Nephron (organoid): ENCODE measurements at regions not wholly inside any gene's neighbourhood (a gene's known extent, or its start where the extent isn't known, plus 50 kb on each side); places are given as distances from the start of the nearest gene placed in this dataset.

Experiments used
- H3K27ac Mint-ChIP-seq, 3 experiments: 2 replicates each; pipeline ENCODE4 v1.8.0; 2020; ENCODE audit warnings: mixed read lengths in 3 of 3, mild to moderate bottlenecking in 2 of 3, moderate library complexity in 1 of 3
- H3K27me3 Mint-ChIP-seq: 2 replicates; pipeline ENCODE4 v1.8.0; 2021; ENCODE audit warnings: low read depth, mild to moderate bottlenecking, moderate library complexity, mixed read lengths
- H3K36me3 Mint-ChIP-seq: 2 replicates; pipeline ENCODE4 v1.8.0; 2020; ENCODE audit warnings: low read depth, mixed read lengths
- H3K4me1 Mint-ChIP-seq: 2 replicates; pipeline ENCODE4 v1.8.0; 2020; ENCODE audit warnings: mixed read lengths
- H3K4me3 Mint-ChIP-seq, 3 experiments: 2 replicates each; pipeline ENCODE4 v1.8.0; 2020; ENCODE audit warnings: mild to moderate bottlenecking in 3 of 3, mixed read lengths in 3 of 3, moderate library complexity in 2 of 3
- H3K9me3 Mint-ChIP-seq: 2 replicates; pipeline ENCODE4 v1.8.0; 2020; ENCODE audit warnings: mixed read lengths
- CTCF ChIP-seq, 3 experiments: fragments of 200-600 bp; sonication (generic); IDR thresholded peaks; one replicate each; pipeline ENCODE4 v1.5.0; 2021; ENCODE audit warnings: antibody characterized with exemption in 3 of 3; ENCODE audit not compliant: unreplicated experiment in 3 of 3

GRCh38 chr18:30248056-30248455 lies 794.5 kb downstream of the DSC3 start:
- no peaks in the 10 kb centered on the region for H3K9me3 Mint-ChIP-seq

GRCh38 chr18:30245766-30246455 lies 796.6 kb downstream of the DSC3 start:
- no peaks in the 10 kb centered on the region for H3K27me3 Mint-ChIP-seq
- peaks cover 8% of the 10 kb centered on the region for H3K4me1 Mint-ChIP-seq
- TF ChIP-seq CTCF (IDR thresholded peaks at IDR 0.05; ENCODE audit: unreplicated experiment in 3 of 3), result no peak
- no peaks in the 10 kb centered on the region for H3K36me3 Mint-ChIP-seq
- H3K9me3 Mint-ChIP-seq, result no peaks in the 10 kb centered on the region
- H3K4me3 Mint-ChIP-seq, result no peak overlapping the region
- peak overlapping the region in 2 of 3 experiments; percentile 5 to 42 for H3K27ac Mint-ChIP-seq

More at GRCh38 chr18:30248056-30248455, 794.5 kb downstream of the DSC3 start:
- TF ChIP-seq CTCF (IDR thresholded peaks at IDR 0.05; ENCODE audit: unreplicated experiment in 3 of 3), result no peak
- H3K27ac Mint-ChIP-seq, result no peak overlapping the region
- no peak overlapping the region for H3K4me3 Mint-ChIP-seq
- no peaks in the 10 kb centered on the region for H3K36me3 Mint-ChIP-seq
- H3K27me3 Mint-ChIP-seq, result no peaks in the 10 kb centered on the region
- peaks cover 8% of the 10 kb centered on the region for H3K4me1 Mint-ChIP-seq

- H3K9me3 Mint-ChIP-seq, result no peaks in the 10 kb centered on the region
- H3K36me3 Mint-ChIP-seq, result no peaks in the 10 kb centered on the region
- H3K4me3 Mint-ChIP-seq, result no peak overlapping the region
- no peak overlapping the region for H3K27ac Mint-ChIP-seq
- no peak for TF ChIP-seq CTCF (IDR thresholded peaks at IDR 0.05; ENCODE audit: unreplicated experiment in 3 of 3)
- H3K27me3 Mint-ChIP-seq, result no peaks in the 10 kb centered on the region
- H3K4me1 Mint-ChIP-seq, result no peaks in the 10 kb centered on the region
These were observed 807.8 kb downstream of the DSC3 start for GRCh38 chr18:30234755-30235154.

GRCh38 chr18:30211112-30211511 lies 831.4 kb downstream of the DSC3 start:
- Mint-ChIP-seq H3K9me3 (no peaks in the 10 kb centered on the region), H3K27me3 (no peaks in the 10 kb centered on the region)

GRCh38 chr18:30208546-30208945 lies 834.0 kb downstream of the DSC3 start:
- TF ChIP-seq CTCF (IDR thresholded peaks at IDR 0.05; ENCODE audit: unreplicated experiment in 3 of 3), result no peak
- Mint-ChIP-seq H3K36me3 (no peaks in the 10 kb centered on the region), H3K9me3 (no peaks in the 10 kb centered on the region), H3K27me3 (no peaks in the 10 kb centered on the region), H3K4me1 (no peaks in the 10 kb centered on the region), H3K27ac (no peak overlapping the region), H3K4me3 (no peak overlapping the region)

More at GRCh38 chr18:30211112-30211511, 831.4 kb downstream of the DSC3 start:
- Mint-ChIP-seq H3K4me3 (no peak overlapping the region), H3K4me1 (no peaks in the 10 kb centered on the region), H3K36me3 (no peaks in the 10 kb centered on the region), H3K27ac (no peak overlapping the region)
- no peak for TF ChIP-seq CTCF (IDR thresholded peaks at IDR 0.05; ENCODE audit: unreplicated experiment in 3 of 3)

- no peaks in the 10 kb centered on the region for H3K27me3 Mint-ChIP-seq
- peaks cover 16% of the 10 kb centered on the region for H3K9me3 Mint-ChIP-seq
- no peak overlapping the region for H3K27ac Mint-ChIP-seq
- H3K4me3 Mint-ChIP-seq, result no peak overlapping the region
- H3K36me3 Mint-ChIP-seq, result no peaks in the 10 kb centered on the region
- no peak for TF ChIP-seq CTCF (IDR thresholded peaks at IDR 0.05; ENCODE audit: unreplicated experiment in 3 of 3)
- no peaks in the 10 kb centered on the region for H3K4me1 Mint-ChIP-seq
These were observed 850.3 kb downstream of the DSC3 start for GRCh38 chr18:30192216-30192615.
